ENCODE measurements at regions not wholly inside any gene's neighbourhood (a gene's known extent, or its start where the extent isn't known, plus 50 kb on each side); places are given as distances from the start of the nearest gene placed in this dataset.

DNA sequence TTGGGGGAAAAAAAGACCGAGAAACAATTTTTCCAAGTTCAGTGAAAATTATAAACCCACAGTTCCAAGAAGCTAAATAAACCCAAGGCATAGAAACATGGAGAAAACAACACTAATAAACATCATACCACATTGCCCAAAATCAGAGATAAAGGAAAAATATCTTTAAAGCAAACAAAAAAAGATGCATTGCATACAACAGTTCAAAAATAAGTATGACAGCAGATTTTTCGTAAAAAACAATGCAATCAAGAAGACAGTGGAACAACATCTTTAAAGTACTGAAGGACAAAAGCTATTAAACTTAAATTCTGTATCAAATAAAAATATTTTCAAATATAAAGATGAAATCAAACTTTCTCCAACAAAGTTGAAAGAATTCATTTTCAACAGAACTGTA, 921.3 kb downstream of the METTL15 start:
- DNase-seq, result no peak

GRCh38 chr11:29027436-29027835, 919.2 kb downstream of the METTL15 start:
- DNase-seq, result no peak

DNA sequence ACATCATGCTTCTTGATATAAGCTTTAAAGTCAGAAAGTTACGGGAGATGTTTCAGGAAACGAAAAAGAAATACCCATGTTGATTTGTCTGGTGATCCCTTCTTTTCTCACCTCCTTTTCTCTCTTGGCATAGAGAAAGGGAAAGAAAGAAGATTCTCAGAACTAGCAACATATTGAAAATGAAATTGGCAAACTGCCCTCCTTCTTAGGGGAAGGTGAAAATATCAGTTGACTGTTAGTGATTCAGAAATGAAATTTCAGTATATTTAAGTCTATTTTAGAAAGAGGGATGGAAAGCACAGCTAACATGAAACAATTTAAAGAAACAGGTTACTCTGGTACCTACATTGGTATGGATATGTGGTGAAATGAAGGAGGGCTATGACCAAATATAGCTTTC, 918.1 kb downstream of the METTL15 start:
- DNase-seq, result no peak

DNA sequence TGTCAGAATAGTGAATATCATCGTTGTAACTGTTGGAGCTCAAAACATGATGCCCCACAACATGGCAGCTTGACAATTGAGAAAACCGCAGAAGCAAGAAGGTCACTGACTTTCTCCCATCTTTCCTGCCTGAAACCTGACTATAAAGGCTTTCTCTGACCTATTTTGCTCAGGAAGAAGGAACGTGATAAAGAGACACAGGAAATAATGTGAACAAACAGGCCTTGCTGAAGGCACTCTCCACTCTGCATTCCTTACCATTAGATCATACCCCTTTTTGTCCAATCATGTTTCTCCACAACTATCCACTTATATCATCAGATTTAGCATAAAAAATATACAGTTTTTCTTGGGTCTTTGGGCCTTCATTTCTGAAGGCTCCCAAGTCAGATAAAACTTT, 916.8 kb downstream of the METTL15 start:
- DNase-seq, result no peak

DNA sequence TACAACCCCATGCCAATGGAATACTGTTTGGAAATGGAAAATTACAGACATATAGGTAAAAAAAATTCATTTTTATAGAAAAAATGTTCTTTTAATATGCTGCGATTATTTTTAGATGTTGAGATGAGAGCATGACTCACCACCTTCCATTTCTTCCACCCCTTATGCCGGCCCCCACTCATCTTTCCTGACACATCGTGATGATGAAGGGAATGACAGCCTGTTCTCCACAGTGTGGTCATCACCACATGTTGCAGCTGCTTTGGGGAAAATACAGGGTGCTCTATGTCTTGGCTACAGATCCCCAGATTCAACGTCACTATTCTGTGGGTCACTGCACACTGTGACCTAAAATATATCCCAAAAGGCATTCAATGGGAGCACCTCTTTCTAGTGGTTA, 916.2 kb downstream of the METTL15 start:
- no peak for DNase-seq

DNA sequence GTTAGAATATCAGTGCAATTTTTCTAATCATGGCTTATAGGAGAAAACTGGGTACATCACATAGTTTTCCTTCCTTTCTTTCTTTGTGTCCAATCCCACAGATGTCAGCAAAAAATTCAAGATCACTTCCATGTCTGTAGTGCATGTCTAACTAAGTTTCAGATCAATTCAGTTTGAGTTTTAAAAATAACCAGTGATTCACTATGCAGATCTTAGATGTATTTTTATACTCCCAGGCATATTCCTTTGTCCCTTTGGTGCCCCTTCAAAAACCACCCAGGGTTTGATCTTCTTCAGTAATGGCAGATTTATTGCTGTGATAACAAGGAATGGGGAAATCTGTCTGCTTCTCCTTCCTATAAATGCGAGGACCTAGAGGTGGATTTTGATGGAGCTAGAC, 915.6 kb downstream of the METTL15 start:
- no peak for DNase-seq

GRCh38 chr11:29022676-29023075, 914.5 kb downstream of the METTL15 start:
- no peak for DNase-seq

- no peak for DNase-seq
Measured at GRCh38 chr11:29019960-29020683, 911.9 kb downstream of the METTL15 start.

DNA sequence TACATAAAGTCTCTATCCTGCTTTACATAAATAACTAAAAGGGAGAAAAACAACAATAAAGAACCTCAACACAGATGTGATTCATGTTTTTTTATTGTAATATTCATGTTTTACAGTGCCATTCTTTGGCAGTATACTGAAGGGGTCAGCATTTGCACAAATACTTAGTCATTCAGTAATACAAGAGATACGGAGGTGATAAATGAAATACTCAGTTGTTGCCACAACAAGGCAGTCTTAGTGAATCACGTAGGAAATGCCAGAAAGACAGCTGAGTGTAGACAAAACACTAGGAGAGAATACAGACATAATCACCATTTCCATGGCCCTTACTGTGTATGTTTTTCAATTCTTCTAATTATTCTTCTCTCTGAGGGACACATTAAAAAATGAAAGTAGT, 910.4 kb downstream of the METTL15 start:
- no peak for DNase-seq

DNA sequence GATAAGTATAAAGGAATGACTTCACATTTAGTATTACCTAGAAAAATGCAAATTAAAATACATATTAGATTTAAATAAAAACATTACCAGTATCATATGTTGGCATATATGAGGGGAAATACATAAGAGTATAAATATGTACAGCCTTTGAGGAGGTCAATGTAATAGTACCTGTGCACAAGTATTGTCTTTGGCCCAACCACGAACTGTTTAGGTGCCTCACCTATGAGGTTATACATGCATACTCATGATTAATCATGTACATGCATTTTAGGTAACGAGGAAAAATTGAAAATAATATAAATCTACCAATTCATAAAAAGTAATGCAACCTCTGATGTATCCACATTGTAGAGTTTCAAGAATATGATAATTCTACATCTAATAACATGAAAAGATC, 909.8 kb downstream of the METTL15 start:
- no peak for DNase-seq

- no peak for DNase-seq
Measured at GRCh38 chr11:29012507-29012906, 904.3 kb downstream of the METTL15 start.

- DNase-seq, result no peak
Measured at GRCh38 chr11:29009426-29009825, 901.2 kb downstream of the METTL15 start.

GRCh38 chr11:29008481-29008880, 900.3 kb downstream of the METTL15 start:
- DNase-seq, result no peak

GRCh38 chr11:29006668-29007067, 898.5 kb downstream of the METTL15 start:
- DNase-seq, result no peak

- no peak for DNase-seq
Measured at GRCh38 chr11:29005401-29005980, 897.3 kb downstream of the METTL15 start.

DNA sequence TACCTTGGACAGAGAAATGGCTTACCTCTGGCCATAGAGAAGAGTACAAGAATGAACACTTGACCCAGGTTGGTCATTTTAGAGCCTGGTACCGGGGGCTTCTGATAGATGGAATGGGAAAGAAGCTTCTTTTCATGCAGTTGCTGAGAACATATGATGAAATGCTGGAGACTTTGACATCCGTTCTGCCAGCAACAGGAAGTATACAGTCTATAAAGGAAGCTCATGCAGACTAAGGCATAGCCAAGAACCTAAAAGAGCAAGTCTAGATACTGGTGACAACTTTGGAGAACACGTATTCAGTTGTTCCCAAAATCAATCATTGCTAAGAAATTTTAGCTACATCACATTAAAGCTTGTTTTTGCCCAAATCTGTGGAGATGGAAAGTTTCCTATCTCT, 894.6 kb downstream of the METTL15 start:
- no peak for DNase-seq

- DNase-seq, result no peak
Measured at GRCh38 chr11:28999620-29000019, 891.4 kb downstream of the METTL15 start.

DNA sequence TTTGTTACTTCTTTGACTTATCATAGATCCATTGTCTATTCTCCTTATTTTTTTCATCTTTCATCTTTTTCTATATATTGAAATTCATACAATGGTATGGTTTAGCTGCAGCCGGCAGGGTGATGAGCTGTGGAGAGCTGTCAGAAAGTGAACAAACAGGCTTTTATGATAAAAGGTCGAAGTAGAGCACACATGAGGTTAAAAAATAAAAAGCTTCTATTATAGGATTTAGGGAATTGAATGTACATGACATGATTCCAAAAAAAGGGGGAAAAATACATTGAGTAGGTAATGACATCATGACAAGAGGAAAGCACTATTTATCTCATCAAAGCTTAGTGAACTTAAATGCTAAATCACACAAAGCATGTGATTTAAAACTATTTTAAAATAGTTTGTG, 884.8 kb downstream of the METTL15 start:
- no peak for DNase-seq

DNA sequence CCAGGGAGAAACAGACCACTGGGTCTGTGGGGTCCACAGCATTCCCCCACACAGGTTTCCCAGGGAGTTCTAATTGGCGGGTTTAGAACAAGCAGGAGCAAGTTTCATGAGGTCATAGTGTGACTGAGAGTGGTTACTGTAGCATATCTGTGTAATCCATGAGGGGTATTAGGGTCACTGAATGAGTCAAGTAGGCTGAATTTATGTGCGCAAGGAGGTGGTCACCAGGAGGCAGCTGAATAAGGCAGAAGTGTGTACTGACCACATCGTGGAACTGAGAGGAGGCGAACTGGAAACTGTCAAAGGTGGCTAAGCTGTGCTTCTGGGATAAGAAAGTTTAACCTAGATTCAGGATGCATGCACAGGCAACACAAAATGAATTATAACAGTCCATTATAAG, 876.0 kb downstream of the METTL15 start:
- DNase-seq, result no peak

GRCh38 chr11:28983780-28984179, 875.6 kb downstream of the METTL15 start:
- DNase-seq, result no peak

- no peak for DNase-seq
Measured at GRCh38 chr11:28981381-28981780, 873.2 kb downstream of the METTL15 start.

DNA sequence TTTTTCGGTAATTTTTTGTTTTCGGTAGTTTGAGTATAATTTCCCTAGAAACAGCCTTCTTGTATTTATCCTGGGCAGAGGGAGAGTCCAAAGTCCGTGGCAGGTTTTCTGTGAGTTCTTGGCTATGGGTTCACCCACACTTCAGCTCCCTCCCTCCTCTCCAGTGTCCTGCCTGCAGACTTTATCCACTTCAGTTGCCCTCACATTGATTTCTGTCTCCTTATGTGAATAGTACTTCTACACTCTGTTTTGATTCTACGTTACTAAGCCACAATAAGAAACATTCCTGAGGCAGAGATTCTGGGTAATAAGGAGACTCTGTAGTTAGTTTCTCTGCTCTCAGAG, 868.6 kb downstream of the METTL15 start:
- no peak for DNase-seq

DNA sequence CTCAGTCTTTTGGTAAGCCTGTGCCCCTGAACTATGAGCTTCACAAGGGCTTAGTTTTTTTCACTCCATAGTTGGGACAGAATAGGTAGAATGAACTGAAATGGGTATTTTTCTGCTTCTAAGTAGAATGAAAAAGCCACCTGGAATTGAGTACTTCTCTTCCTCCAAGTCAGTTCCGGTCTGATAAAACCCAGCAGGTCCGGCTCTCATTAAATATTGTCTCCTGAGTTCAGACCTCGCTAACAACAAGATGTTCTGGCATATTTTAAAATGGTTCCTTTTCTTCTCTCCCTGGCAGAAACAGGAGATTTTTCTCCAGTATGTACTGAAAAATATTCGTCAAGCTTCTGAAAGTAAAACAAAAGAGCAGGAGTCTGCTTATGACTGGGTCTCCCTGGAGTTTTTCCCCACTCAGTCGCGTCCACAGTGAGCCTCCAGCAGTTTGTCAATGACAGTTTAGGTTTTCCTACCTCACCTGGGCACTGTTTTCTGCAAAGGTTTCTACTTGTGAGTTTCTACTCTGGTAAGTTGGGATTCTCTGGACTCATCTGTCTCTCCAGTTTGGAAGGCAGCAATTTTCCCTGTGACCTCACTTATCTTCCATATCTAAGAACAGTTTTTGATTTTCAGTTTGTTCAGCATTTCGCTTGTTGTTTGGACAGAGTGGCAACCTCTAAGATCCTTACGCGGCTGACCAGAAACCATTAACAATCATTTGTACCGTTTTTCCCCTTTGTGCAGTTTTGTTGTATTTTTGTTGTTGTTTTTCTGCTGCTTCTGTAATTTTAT, 868.0 kb downstream of the METTL15 start:
- DNase-seq, result no peak

- DNase-seq, result no peak
Measured at GRCh38 chr11:28969832-28970231, 861.6 kb downstream of the METTL15 start.
